Caki2 (cell line): ENCODE measurements at regions not wholly inside any gene's neighbourhood (a gene's known extent, or its start where the extent isn't known, plus 50 kb on each side); places are given as distances from the start of the nearest gene placed in this dataset.
A peak's percentile ranks its signal among the peaks of the same experiment; 100 is the strongest.

Experiments used
- DNase-seq: peaks from one replicate; pipeline ENCODE4 v3.0.0-alpha.2; 2015; ENCODE audit warnings: low read depth
- in situ Hi-C: cut with HindIII; loops from 2 replicates; pipeline ENCODE4 v1.10.0; 2016; ENCODE audit warnings: low sequenced_read_pairs, low pct_unique_long_range_greater_than_20kb, mixed read lengths

DNA sequence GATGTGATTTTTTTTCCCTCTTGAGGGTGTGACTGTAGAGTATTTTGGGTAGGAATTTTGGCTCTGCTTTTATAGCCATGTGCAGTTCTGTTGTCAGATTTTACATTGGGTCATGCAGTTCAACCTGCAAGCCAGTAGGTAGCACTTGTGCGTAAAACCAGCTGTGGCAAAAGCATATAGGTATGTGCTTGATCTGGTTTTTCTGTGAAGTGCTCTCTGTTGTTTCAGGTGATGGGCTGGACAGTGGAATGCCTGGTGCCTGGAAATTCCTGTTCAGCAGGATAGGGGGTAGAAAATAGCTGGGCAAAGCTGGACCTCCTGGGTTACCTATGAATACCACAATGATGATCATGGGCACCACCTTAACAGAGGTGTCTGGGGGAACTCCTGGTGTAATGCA lies 584.2 kb upstream of the PCDH10 start:
- DNase-seq = no peak
- in situ Hi-C loops = no loop called here

DNA sequence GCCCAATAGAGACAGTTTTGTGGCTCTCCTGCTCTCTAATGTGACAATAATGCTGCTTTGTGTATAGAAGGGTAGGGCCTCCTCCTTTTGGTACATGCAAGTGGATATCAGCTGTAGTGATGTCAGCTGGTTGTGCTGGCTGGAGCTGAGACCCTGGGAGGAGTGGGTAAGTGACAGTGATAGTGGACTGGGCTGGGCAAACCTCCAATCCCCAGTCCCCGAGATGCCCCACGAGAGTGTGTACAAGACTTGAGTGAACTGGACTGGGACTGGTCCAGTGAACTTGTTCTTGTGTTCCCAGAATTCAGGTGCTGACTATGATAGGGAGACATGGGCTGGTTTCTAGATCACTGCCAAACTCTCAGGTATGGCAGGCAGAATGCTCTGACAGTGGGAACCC lies 583.6 kb upstream of the PCDH10 start:
- in situ Hi-C loops = no loop called here
- no peak for DNase-seq

DNA sequence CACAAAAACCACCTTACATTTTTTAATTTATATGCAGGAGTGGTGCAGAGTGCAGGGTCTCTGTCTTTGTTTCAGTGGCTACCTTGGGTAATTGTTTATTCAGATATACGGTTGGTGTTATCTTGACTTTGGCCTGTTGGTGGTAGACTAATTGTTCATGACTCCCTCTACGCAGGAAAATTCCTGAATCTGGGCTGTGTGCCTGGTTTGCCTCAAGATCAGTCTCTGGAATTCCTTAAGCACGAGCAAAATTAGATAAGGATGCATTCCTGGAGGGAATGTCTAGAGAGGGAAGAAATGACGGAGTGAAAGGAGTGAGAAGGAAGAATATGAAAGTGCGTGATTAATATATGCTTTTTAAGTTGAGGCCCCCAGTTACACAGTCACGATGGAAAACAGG lies 576.9 kb upstream of the PCDH10 start:
- in situ Hi-C loops = no loop called here
- DNase-seq = no peak

DNA sequence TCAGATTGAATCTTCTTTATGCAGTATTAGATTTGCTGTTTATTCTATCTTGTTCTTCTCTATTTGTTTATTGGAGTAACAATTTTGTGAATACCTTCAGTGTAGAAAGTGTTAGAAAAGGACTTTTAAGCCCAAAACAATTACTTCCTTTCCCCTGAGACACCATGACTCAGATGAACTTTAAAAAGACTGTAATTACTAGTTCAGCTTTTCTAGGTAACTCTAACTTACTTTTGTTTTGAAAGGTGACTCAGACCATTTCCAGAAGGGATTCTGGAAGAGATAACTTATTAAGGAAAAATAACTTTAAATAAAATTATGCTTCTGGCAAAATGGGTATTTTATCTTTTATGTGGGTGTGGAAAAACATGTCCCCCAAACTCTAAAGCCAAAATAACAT lies 561.5 kb upstream of the PCDH10 start:
- in situ Hi-C loops = no loop called here
- DNase-seq = peak; percentile 17

DNA sequence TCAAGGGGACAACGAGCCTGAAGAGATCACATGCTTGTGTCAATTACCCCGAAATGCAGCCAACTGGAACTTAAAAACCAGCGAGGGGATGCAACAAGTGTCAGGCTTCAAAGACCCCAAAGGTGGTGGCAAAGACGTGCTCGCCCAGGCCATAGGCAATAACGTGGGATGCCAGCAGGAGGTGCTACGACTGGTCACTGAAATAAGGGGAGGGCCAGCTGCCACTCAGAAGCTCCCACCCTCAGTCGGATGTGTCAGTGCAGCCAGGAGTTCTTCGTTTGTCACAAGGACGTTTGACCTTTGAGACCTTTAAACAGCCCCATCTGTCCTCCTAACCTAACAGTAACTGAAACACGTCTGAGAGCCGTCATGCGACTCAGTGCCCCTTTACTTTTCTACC lies 556.8 kb upstream of the PCDH10 start:
- DNase-seq = no peak
- in situ Hi-C loops = no loop called here

DNA sequence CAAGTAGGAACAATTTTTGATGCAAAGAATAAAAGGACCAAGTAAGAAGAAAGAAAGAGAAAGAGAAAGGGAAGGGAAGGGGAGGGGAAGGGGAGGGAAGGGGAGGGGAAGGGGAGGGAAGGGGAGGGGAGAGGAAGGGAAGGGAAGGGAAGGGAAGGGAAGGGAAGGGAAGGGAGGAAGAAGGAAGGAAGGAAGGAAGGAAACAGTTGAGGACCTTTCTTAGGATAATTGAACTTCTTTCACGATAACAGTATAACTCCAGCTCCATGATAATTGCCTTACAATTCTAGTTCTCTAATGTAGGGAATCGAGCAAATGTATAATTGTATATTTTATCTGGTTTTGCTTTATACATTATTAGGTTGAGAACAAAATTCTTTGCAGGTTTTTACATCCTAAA lies 556.2 kb upstream of the PCDH10 start:
- no peak for DNase-seq
- in situ Hi-C loops = no loop called here

DNA sequence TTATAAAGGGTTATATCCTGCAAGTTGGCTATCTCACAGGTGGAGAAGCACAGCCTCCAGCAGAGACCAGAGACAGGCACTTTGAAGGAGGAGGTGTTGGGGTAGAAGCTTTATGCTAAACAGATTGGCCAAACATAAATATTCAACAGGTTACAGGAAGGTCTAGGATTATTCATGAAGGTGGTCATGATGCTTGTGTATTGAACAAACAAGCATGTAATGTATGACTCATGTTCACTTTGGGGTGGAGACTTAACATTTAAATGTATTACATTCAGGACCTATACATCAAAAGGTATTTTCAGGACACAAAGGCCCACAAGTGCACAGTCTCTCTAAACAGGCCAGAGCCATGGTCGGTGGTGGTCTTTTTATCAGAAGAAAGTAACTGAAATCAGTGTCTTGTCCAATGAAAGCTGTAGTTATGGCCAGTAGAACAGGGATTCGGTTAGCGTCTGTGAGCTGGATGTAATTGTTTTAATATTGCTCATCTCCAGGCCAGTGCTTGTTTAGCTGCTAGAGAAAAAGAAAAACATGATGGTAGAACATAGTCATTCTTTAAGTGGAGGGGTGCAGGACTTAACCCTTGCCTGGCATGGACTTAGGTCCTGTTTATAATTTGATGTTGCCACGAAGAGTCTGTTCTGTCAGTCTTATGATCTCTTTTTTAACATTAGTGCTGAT lies 555.2 kb upstream of the PCDH10 start:
- DNase-seq = peak; percentile 4
- in situ Hi-C loops = no loop called here

DNA sequence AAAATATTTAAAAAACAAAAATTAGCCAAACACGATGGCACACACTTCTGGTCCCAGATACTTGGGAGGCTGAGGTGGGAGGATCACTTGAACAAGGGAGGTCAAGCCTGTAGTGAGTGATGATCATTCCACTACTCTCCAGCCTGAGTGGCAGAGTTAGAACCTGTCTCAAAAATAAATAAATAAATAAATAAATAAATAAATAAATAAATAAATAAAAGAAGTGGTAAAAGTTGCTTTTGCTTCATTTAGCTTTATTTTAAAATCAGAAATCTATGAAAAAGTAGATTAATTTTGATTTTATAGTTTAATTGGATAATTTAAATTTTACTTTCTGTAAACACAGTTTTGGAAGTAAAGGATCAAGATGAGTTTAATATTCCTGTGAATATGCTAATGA lies 552.9 kb upstream of the PCDH10 start:
- in situ Hi-C loops = no loop called here
- DNase-seq = no peak

DNA sequence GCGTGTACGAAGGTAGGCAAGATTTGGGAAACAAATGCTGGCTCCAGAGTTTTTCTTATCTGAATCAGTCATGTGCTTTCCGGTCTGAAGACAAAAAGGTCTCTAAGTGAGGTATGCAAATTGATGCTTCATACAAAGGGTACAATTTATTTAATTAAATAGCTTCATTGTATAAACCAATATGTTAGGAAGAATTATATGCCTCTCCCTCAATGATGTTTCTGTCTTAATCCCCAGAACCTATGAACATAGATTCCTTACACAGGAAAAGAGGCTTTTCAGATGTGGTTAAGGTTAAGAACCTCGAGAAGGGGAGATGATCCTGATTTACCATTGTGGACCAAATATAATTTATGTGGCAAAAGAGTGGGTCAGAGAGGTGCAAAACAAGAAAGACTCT lies 543.5 kb upstream of the PCDH10 start:
- in situ Hi-C loops = no loop called here
- DNase-seq = no peak

DNA sequence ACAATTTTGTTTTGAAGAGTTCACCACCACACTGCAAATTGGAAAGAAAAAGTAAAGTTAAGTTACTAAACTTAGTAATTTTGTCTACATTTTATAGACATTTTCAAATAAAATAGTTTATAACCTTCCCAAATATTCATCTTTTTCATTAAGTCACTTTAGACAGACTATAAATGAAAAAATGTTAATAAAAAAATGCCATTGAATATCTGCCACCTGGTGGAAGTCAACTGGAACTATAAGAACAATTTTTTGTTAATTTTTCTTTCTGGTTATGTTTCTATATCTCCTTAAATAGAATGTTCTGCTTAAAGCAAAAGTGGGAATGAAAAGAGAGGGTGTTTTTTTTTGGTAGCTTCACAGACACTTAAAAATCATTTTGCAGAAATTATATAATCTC lies 534.4 kb upstream of the PCDH10 start:
- no peak for DNase-seq
- in situ Hi-C loops = no loop called here

DNA sequence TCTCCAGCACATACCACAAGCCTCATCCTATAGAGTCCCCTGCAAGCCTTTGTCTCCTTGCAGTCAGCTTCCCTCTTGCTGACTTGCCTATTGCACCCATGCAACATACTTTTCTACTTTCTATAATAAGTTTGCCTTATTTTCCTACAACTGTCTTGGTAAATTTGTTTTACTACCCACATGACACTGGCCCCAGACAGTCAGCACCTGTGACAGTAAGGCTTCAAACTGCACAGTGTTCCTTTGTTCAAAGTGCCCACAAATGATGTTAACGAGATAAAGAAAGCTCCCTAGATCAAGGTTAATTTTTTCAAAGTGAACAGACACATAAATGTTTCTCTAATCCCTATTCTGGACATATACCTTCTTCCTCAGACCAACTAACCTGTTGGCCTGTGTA lies 529.1 kb upstream of the PCDH10 start:
- DNase-seq = no peak
- in situ Hi-C loops = no loop called here

DNA sequence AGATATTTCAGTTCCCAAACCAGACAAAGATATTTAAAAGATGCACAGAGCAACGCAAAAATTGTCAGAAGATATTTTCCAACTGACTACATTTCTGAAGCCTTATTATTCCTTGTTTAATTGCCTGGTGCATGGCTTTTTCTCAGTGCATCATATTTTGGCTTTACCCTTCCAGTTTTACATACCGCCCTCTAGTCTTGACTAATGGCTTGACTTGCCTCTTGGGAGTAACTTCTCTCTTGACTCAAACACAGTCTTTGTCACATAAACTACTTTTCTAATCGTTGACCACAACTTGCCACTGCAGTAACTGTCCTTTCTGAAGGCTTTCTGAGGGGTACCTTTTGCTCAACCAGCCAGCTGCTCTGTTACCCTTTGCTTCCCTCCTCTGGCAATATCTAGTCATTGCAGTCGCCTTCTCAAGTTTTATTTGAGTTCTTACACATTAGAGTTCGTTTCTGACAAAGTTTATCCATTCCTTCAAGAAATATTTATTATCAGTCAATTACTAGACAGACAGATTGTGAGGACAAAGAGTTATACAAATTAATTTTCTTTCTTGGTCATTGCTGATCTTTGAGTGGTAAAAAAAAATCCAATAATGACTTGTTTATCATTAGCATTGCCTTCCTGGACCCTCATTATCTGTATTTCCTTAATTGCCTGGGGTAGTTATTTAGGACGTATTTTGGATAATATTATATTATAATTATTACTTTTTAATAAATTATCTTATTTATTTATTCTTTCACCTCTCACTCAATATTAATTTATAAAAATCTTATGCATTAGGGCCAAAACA lies 506.9 kb upstream of the PCDH10 start:
- in situ Hi-C loops = no loop called here
- DNase-seq = peak; percentile 29

DNA sequence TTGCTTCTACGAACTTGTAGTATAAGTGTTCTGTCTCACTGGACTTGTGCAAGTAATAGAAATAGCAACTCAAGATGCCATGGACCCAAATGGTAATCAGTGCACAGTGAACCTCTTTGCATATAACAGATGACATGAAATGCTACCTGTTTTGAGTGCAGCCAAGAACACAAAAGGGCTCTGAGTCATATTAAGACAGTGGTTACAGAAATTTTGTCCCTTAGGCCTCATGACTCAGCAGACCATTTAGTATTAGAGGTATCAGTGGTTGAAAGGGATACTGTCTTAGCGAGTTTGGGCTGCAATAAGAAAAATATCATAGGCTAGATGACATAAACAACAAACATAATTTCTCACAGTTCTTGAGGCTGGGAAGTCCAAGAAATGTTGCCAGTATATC lies 502.9 kb upstream of the PCDH10 start:
- in situ Hi-C loops = no loop called here
- DNase-seq = peak; percentile 6

DNA sequence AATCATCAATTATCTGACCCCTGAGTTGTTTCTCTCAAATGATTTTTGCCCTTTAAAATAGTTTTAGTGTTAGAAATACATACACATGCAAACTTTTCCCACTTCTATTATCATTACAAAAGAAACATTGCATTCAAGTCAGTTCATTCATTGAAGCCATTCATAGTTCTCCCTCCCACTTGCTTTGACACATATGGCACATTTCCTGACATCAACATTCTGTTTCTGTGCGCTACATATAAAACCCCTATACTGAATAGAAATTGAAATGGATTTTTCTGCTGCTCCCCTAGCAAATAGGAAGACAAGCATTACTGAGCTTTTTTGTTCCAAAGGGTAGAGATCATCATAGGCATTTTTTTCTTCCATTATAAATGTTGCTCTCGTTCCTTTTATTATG lies 497.9 kb upstream of the PCDH10 start:
- in situ Hi-C loops = no loop called here
- DNase-seq = no peak

DNA sequence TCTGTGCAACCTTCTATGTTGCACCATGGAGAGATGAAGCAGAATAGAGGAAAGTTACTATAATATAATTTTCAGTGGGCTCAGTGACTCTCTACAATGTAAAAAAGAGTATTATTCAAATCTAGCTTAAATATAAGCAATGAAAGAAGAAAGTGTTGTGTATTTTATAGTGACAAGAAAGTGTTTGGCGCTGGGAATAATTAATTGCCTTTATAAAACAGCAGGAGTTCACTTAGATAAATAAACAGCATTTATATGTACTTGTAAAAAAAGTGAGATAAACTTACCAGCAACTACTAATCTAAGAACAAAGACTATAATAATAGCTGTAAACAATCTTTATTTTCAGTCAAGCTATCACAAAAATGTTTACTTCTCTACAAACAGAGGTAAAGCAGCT lies 488.9 kb upstream of the PCDH10 start:
- DNase-seq = no peak
- in situ Hi-C loops = no loop called here

DNA sequence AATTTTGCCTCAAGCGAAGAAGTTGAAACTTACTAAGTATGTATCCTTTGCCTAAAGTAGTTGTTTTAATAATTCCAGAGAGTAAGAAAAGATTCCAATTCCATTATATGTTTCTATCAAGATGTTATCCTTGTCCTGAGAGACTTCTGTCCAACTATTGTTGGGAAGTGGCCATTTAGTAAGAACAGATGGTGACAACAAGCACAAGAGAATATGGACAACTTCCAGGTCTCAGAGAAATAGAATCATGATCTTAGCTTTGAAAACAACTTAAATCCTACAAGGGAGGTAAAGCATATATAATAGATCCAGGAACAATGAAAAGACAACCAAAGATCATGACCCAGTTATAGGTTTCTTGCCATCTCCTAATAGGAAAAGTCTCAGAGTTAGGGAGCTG lies 486.6 kb upstream of the PCDH10 start:
- DNase-seq = no peak
- in situ Hi-C loops = no loop called here

DNA sequence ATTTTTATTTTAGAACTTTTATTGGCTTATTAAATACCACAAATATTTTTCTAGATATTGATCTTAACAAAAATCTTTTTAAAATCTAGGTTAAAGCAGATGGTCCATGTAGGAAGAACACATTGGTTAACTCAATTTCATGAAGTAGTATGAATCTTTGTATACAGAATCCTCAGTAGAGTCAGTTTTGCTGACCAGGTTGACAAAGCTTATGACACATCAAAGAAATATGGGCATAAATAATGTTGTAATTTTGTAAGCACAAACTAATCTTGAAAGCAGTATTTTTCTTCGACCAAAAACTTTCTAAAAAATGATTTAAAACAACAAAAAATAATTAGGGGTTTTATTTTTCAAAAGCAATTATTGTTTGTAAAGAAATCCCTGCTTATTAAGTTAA lies 479.3 kb upstream of the PCDH10 start:
- no peak for DNase-seq
- in situ Hi-C loops = no loop called here

DNA sequence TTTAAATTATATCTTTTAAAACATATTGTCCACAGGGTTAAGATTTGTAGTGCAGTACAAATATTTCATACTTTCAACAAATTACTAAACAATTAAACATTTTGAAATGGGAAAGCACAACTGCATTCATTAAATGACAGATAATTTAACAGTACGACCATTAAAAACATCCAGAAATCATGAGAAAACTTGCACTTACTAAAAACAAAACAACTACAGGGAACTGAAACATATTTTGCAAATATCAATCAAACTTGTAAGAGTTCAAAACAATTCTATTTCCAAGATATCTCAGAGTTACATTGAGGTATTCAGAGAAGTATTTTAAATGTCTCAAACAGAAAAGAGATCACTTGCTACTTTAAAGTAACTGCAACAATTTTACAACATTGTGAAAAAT lies 478.5 kb upstream of the PCDH10 start:
- in situ Hi-C loops = no loop called here
- DNase-seq = no peak

DNA sequence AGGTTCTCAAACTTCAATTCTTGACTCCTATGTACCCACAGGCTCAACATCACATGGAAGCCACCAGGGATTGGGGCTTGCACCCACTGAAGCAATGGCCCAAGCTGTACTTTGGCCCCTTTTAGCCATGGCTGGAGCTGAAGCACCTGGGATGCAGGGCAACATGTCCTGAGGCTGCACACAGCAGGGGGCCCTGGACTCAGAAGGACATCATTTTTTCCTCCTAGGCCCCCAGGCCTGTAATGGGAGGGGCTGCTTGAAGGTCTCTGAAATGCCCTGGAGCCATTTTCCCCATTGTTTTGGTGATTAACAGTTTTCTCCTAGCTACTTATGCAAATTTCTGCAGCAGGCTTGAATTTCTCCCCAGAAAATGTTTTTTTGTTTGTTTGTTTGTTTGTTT lies 465.1 kb upstream of the PCDH10 start:
- in situ Hi-C loops = no loop called here
- DNase-seq = no peak

DNA sequence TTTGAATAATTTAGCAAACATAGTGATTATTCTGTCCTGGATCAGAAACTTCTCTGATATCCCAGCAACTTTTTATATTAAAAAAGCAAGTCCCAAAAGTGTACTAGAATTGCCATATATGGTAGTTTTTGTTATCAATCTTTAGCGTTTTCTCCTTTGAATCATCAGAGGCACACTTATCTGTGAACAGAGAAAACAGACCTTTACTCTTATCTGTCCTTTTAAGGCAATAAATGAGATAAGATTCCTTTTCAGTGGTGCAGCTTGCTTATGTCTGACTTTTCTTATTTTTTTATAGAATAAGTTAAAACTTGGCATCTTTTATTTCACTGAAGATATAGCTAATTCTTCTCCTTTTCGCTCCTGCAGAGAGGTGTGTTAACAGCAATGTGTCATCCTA lies 458.1 kb upstream of the PCDH10 start:
- in situ Hi-C loops = no loop called here
- DNase-seq = no peak
